ENCODE measurements at regions not wholly inside any gene's neighbourhood (a gene's known extent, or its start where the extent isn't known, plus 50 kb on each side); places are given as distances from the start of the nearest gene placed in this dataset.
"Not testable (repeated sequence)": the region's sequence is repeated elsewhere in the genome, so short reads cannot be mapped to it uniquely, and the experiment has no call there.

- DNase-seq: not testable (repeated sequence)
These were observed 150.6 kb upstream of the ANKRD20A1 start for GRCh38 chr9:67708109-67708508.

GRCh38 chr9:67711429-67711828 is 147.3 kb upstream of the ANKRD20A1 start:
- not testable (repeated sequence) for DNase-seq

GRCh38 chr9:67711931-67712330 is 146.8 kb upstream of the ANKRD20A1 start:
- peak in 1 of 2 donors; percentile 0 for DNase-seq

GRCh38 chr9:67712956-67713355 is 145.8 kb upstream of the ANKRD20A1 start:
- DNase-seq: not testable (repeated sequence)

- not testable (repeated sequence) for DNase-seq
These were observed 140.8 kb upstream of the ANKRD20A1 start for GRCh38 chr9:67717830-67718388.

GRCh38 chr9:67720491-67720890 is 138.2 kb upstream of the ANKRD20A1 start:
- not testable (repeated sequence) for DNase-seq

GRCh38 chr9:67722460-67723090 is 136.2 kb upstream of the ANKRD20A1 start:
- DNase-seq: not testable (repeated sequence)

GRCh38 chr9:67723185-67723584 is 135.5 kb upstream of the ANKRD20A1 start:
- not testable (repeated sequence) for DNase-seq

GRCh38 chr9:67724885-67725284 is 133.8 kb upstream of the ANKRD20A1 start:
- not testable (repeated sequence) for DNase-seq

GRCh38 chr9:67726213-67726988 is 132.3 kb upstream of the ANKRD20A1 start:
- not testable (repeated sequence) for DNase-seq

- not testable (repeated sequence) for DNase-seq
These were observed 95.6 kb upstream of the ANKRD20A1 start for GRCh38 chr9:67763133-67763532.

GRCh38 chr9:67771807-67772206 is 86.9 kb upstream of the ANKRD20A1 start:
- not testable (repeated sequence) for DNase-seq

GRCh38 chr9:67800170-67800569 is 58.6 kb upstream of the ANKRD20A1 start:
- DNase-seq: not testable (repeated sequence)
